CD4-positive, alpha-beta memory T cell (primary cell): ENCODE measurements at regions not wholly inside any gene's neighbourhood (a gene's known extent, or its start where the extent isn't known, plus 50 kb on each side); places are given as distances from the start of the nearest gene placed in this dataset.

Experiments used
- CTCF ChIA-PET: fragments of 350-600 bp; sonication (Branson Sonifier 250); formaldehyde crosslinking; loops from one replicate; lab custom pipeline; 2021; ENCODE audit warnings: inconsistent platforms; ENCODE audit not compliant: partially characterized antibody; lab: Charles Lee
- POLR2A ChIA-PET: fragments of 350-600 bp; sonication (Branson Sonifier 250); formaldehyde crosslinking; loops from one replicate; lab custom pipeline; 2021; ENCODE audit not compliant: partially characterized antibody; lab: Charles Lee
- DNase-seq, 5 donors: peaks; one replicate each; pipeline versions ENCODE4 v3.0.0 to v3.0.0-alpha.2; 2020 to 2022; ENCODE audit warnings: mixed read lengths in 1 of 5
- H3K27ac ChIP-seq: one replicate; pipeline ENCODE4 v1.7.0; 2013; ENCODE audit warnings: low read depth, low read length
- H3K27me3 ChIP-seq: 2 replicates; pipeline ENCODE4 v1.7.0; 2013; ENCODE audit warnings: mild to moderate bottlenecking, low read length, moderate library complexity; ENCODE audit not compliant: insufficient read depth
- H3K36me3 ChIP-seq: 2 replicates; pipeline ENCODE4 v1.7.0; 2013; ENCODE audit warnings: mild to moderate bottlenecking, low read length, moderate library complexity; ENCODE audit not compliant: insufficient read depth
- H3K4me1 ChIP-seq: 2 replicates; pipeline ENCODE4 v1.7.0; 2013; ENCODE audit warnings: mild to moderate bottlenecking, low read length, moderate library complexity; ENCODE audit not compliant: insufficient read depth
- H3K4me3 ChIP-seq, 2 donors: one replicate each; pipeline ENCODE4 v1.7.0; 2013; ENCODE audit warnings: low read length in 2 of 2, mild to moderate bottlenecking in 1 of 2
- H3K9me3 ChIP-seq, 2 donors: one replicate each; pipeline ENCODE4 v1.7.0; 2013; ENCODE audit warnings: low read length in 2 of 2, control low read depth in 1 of 2; ENCODE audit not compliant: control insufficient read depth in 1 of 2
- H3K27ac Mint-ChIP-seq, 7 donors: one replicate each; pipeline ENCODE4 v1.8.0; 2020 to 2021; ENCODE audit warnings: mixed read lengths in 7 of 7, mild to moderate bottlenecking in 6 of 7, inconsistent platforms in 3 of 7, moderate library complexity in 3 of 7
- H3K27me3 Mint-ChIP-seq, 2 donors: one replicate each; pipeline ENCODE4 v1.8.0; 2020 to 2021; ENCODE audit warnings: mixed read lengths in 2 of 2
- H3K36me3 Mint-ChIP-seq, 2 donors: one replicate each; pipeline ENCODE4 v1.8.0; 2020 to 2021; ENCODE audit warnings: mixed read lengths in 2 of 2, inconsistent platforms in 1 of 2, mild to moderate bottlenecking in 1 of 2
- H3K4me1 Mint-ChIP-seq, 4 donors: one replicate each; pipeline ENCODE4 v1.8.0; 2020 to 2021; ENCODE audit warnings: mixed read lengths in 4 of 4, mild to moderate bottlenecking in 1 of 4
- H3K4me3 Mint-ChIP-seq, 8 donors: one replicate each; pipeline ENCODE4 v1.8.0; 2020 to 2021; ENCODE audit warnings: mixed read lengths in 8 of 8, mild to moderate bottlenecking in 7 of 8, moderate library complexity in 6 of 8, inconsistent platforms in 3 of 8
- H3K9me3 Mint-ChIP-seq, 8 donors: one replicate each; pipeline ENCODE4 v1.8.0; 2020 to 2021; ENCODE audit warnings: mixed read lengths in 8 of 8, mild to moderate bottlenecking in 5 of 8, inconsistent platforms in 3 of 8, moderate library complexity in 1 of 8
- intact Hi-C: fragments of 100-400 bp; cut with micrococcal nuclease; formaldehyde crosslinking; loops from one replicate; pipeline ENCODE4 v1.15.1; 2023

GRCh38 chr11:92361551-92361950 is 136.9 kb downstream of the FAT3 start:
- Histone ChIP-seq H3K36me3 (no peaks in the 10 kb centered on the region), H3K4me1 (no peaks in the 10 kb centered on the region), H3K4me3 (no peak overlapping the region), H3K27me3 (no peaks in the 10 kb centered on the region), H3K9me3 (no peaks in the 10 kb centered on the region), H3K27ac (no peak overlapping the region)
- Mint-ChIP-seq H3K27ac (no peak overlapping the region), H3K27me3 (no peaks in the 10 kb centered on the region), H3K4me1 (no peaks in the 10 kb centered on the region), H3K4me3 (no peak overlapping the region), H3K36me3 (no peaks in the 10 kb centered on the region), H3K9me3 (peaks cover 0 to 7% (median 3%) of the 10 kb centered on the region in 8 donors)
- CTCF ChIA-PET, result no interaction called here
- intact Hi-C loops, result no loop called here
- no peak for DNase-seq
- POLR2A ChIA-PET, result interaction anchor here (0.7 kb wide), 1 partner anchor 13 kb away, joined by 3 read pairs; no protein-coding TSS in a partner anchor

GRCh38 chr11:92362989-92363388 is 138.4 kb downstream of the FAT3 start:
- CTCF ChIA-PET, result no interaction called here
- H3K9me3 ChIP-seq, result no peaks in the 10 kb centered on the region
- no peaks in the 10 kb centered on the region for H3K27me3 ChIP-seq
- no peak overlapping the region for H3K4me3 ChIP-seq
- no peak overlapping the region for H3K27ac ChIP-seq
- H3K36me3 ChIP-seq, result no peaks in the 10 kb centered on the region
- Mint-ChIP-seq H3K36me3 (no peaks in the 10 kb centered on the region), H3K4me1 (no peaks in the 10 kb centered on the region), H3K27me3 (no peaks in the 10 kb centered on the region), H3K9me3 (peaks cover 0 to 7% (median 3%) of the 10 kb centered on the region in 8 donors), H3K4me3 (no peak overlapping the region), H3K27ac (no peak overlapping the region)
- intact Hi-C loops, result no loop called here
- no peak for DNase-seq
- H3K4me1 ChIP-seq, result no peaks in the 10 kb centered on the region
- POLR2A ChIA-PET, result no interaction called here

GRCh38 chr11:92364177-92364576 is 139.6 kb downstream of the FAT3 start:
- Mint-ChIP-seq H3K27ac (no peak overlapping the region), H3K4me3 (no peak overlapping the region), H3K36me3 (no peaks in the 10 kb centered on the region), H3K4me1 (no peaks in the 10 kb centered on the region), H3K27me3 (no peaks in the 10 kb centered on the region), H3K9me3 (peaks cover 0 to 7% (median 3%) of the 10 kb centered on the region in 8 donors)
- no peaks in the 10 kb centered on the region for H3K27me3 ChIP-seq
- H3K9me3 ChIP-seq, result no peaks in the 10 kb centered on the region
- ChIA-PET POLR2A (no interaction called here), CTCF (no interaction called here)
- intact Hi-C loops, result no loop called here
- DNase-seq, result no peak
- no peak overlapping the region for H3K27ac ChIP-seq
- no peaks in the 10 kb centered on the region for H3K4me1 ChIP-seq
- H3K4me3 ChIP-seq, result no peak overlapping the region
- no peaks in the 10 kb centered on the region for H3K36me3 ChIP-seq

- ChIA-PET POLR2A (no interaction called here), CTCF (interaction anchor here (1.4 kb wide), 1 partner anchor 12 kb away, joined by 3 read pairs; no protein-coding TSS in a partner anchor)
- H3K4me1 Mint-ChIP-seq, result no peaks in the 10 kb centered on the region
- no peak overlapping the region for H3K27ac ChIP-seq
- H3K27ac Mint-ChIP-seq, result no peak overlapping the region
- H3K4me3 Mint-ChIP-seq, result no peak overlapping the region
- H3K9me3 ChIP-seq, result no peaks in the 10 kb centered on the region
- H3K9me3 Mint-ChIP-seq, result peaks cover 0 to 5% (median 0%) of the 10 kb centered on the region in 8 donors
- H3K4me1 ChIP-seq, result no peaks in the 10 kb centered on the region
- no peaks in the 10 kb centered on the region for H3K27me3 ChIP-seq
- H3K27me3 Mint-ChIP-seq, result no peaks in the 10 kb centered on the region
- no peak for DNase-seq
- intact Hi-C loops, result no loop called here
- no peaks in the 10 kb centered on the region for H3K36me3 Mint-ChIP-seq
- H3K4me3 ChIP-seq, result no peak overlapping the region
- H3K36me3 ChIP-seq, result no peaks in the 10 kb centered on the region
These were observed 151.6 kb downstream of the FAT3 start for GRCh38 chr11:92376146-92376599.

- H3K36me3 Mint-ChIP-seq, result no peaks in the 10 kb centered on the region
- no peaks in the 10 kb centered on the region for H3K27me3 Mint-ChIP-seq
- no peaks in the 10 kb centered on the region for H3K4me1 Mint-ChIP-seq
- no peaks in the 10 kb centered on the region for H3K36me3 ChIP-seq
- no peaks in the 10 kb centered on the region for H3K4me1 ChIP-seq
- no peak for DNase-seq
- CTCF ChIA-PET, result interaction anchor here (1.4 kb wide), 1 partner anchor 11 kb away, joined by 3 read pairs; no protein-coding TSS in a partner anchor
- no peak overlapping the region for H3K4me3 ChIP-seq
- H3K4me3 Mint-ChIP-seq, result no peak overlapping the region
- POLR2A ChIA-PET, result no interaction called here
- H3K27me3 ChIP-seq, result no peaks in the 10 kb centered on the region
- no peak overlapping the region for H3K27ac Mint-ChIP-seq
- H3K9me3 Mint-ChIP-seq, result peaks cover 0 to 4% (median 0%) of the 10 kb centered on the region in 8 donors
- intact Hi-C loops, result no loop called here
- no peak overlapping the region for H3K27ac ChIP-seq
- H3K9me3 ChIP-seq, result no peaks in the 10 kb centered on the region
These were observed 152.1 kb downstream of the FAT3 start for GRCh38 chr11:92376680-92377079.

- no peaks in the 10 kb centered on the region for H3K36me3 Mint-ChIP-seq
- CTCF ChIA-PET, result no interaction called here
These were observed 156.3 kb downstream of the FAT3 start for GRCh38 chr11:92380882-92381281.

GRCh38 chr11:92382311-92382710 is 157.7 kb downstream of the FAT3 start:
- no peaks in the 10 kb centered on the region for H3K27me3 Mint-ChIP-seq
- ChIA-PET CTCF (no interaction called here), POLR2A (no interaction called here)
- Histone ChIP-seq H3K4me1 (no peaks in the 10 kb centered on the region), H3K27ac (no peak overlapping the region), H3K36me3 (no peaks in the 10 kb centered on the region), H3K4me3 (no peak overlapping the region), H3K27me3 (no peaks in the 10 kb centered on the region), H3K9me3 (no peaks in the 10 kb centered on the region)
- intact Hi-C loops, result no loop called here
- H3K4me3 Mint-ChIP-seq, result no peak overlapping the region
- no peak overlapping the region for H3K27ac Mint-ChIP-seq
- peaks cover 0 to 8% (median 0%) of the 10 kb centered on the region in 8 donors for H3K9me3 Mint-ChIP-seq
- H3K4me1 Mint-ChIP-seq, result no peaks in the 10 kb centered on the region
- no peak for DNase-seq
- H3K36me3 Mint-ChIP-seq, result no peaks in the 10 kb centered on the region

More at GRCh38 chr11:92380882-92381281, 156.3 kb downstream of the FAT3 start:
- Mint-ChIP-seq H3K27me3 (no peaks in the 10 kb centered on the region), H3K4me1 (no peaks in the 10 kb centered on the region), H3K27ac (no peak overlapping the region), H3K9me3 (peaks cover 0 to 6% (median 0%) of the 10 kb centered on the region in 8 donors), H3K4me3 (no peak overlapping the region)
- no peaks in the 10 kb centered on the region for H3K9me3 ChIP-seq
- H3K4me3 ChIP-seq, result no peak overlapping the region
- intact Hi-C loops, result no loop called here
- no peaks in the 10 kb centered on the region for H3K36me3 ChIP-seq
- no peak overlapping the region for H3K27ac ChIP-seq
- POLR2A ChIA-PET, result no interaction called here
- H3K27me3 ChIP-seq, result no peaks in the 10 kb centered on the region
- no peaks in the 10 kb centered on the region for H3K4me1 ChIP-seq
- no peak for DNase-seq

- H3K27me3 Mint-ChIP-seq, result no peaks in the 10 kb centered on the region
- H3K4me3 Mint-ChIP-seq, result no peak overlapping the region
- no peaks in the 10 kb centered on the region for H3K9me3 ChIP-seq
- DNase-seq, result no peak
- no peaks in the 10 kb centered on the region for H3K36me3 ChIP-seq
- CTCF ChIA-PET, result no interaction called here
- intact Hi-C loops, result no loop called here
- H3K4me3 ChIP-seq, result no peak overlapping the region
- H3K27ac ChIP-seq, result no peak overlapping the region
- no peaks in the 10 kb centered on the region for H3K4me1 ChIP-seq
- POLR2A ChIA-PET, result no interaction called here
- no peaks in the 10 kb centered on the region for H3K27me3 ChIP-seq
- H3K9me3 Mint-ChIP-seq, result peaks cover 0 to 8% (median 0%) of the 10 kb centered on the region in 8 donors
- H3K27ac Mint-ChIP-seq, result no peak overlapping the region
- H3K4me1 Mint-ChIP-seq, result no peaks in the 10 kb centered on the region
- no peaks in the 10 kb centered on the region for H3K36me3 Mint-ChIP-seq
These were observed 158.8 kb downstream of the FAT3 start for GRCh38 chr11:92383430-92383829.
